ENCODE measurements at regions not wholly inside any gene's neighbourhood (a gene's known extent, or its start where the extent isn't known, plus 50 kb on each side); places are given as distances from the start of the nearest gene placed in this dataset.

DNA sequence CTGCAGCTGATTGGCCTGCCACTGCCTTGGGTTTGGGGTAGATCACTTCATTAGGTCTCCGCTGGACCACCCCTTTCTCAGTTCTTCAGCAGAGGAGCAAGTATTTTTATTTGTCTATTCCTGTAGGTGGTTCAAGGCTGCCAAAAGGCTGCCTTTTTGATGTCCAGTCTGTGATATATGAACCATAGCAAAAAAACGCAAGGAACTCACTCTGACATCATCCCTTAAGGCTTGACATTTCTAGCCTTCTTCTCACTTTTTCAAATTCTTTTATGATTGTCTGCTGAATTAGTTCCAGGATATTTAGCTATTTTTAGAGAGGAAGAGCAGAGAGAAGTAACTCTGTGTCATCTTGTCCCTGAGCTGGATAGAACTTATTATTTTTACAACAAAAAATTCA lies 269.2 kb downstream of the BAMBI start:
- TF ChIP-seq, protein P1, sequence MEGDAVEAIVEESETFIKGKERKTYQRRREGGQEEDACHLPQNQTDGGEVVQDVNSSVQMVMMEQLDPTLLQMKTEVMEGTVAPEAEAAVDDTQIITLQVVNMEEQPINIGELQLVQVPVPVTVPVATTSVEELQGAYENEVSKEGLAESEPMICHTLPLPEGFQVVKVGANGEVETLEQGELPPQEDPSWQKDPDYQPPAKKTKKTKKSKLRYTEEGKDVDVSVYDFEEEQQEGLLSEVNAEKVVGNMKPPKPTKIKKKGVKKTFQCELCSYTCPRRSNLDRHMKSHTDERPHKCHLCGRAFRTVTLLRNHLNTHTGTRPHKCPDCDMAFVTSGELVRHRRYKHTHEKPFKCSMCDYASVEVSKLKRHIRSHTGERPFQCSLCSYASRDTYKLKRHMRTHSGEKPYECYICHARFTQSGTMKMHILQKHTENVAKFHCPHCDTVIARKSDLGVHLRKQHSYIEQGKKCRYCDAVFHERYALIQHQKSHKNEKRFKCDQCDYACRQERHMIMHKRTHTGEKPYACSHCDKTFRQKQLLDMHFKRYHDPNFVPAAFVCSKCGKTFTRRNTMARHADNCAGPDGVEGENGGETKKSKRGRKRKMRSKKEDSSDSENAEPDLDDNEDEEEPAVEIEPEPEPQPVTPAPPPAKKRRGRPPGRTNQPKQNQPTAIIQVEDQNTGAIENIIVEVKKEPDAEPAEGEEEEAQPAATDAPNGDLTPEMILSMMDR (conservative IDR thresholded peaks at IDR 0.05; ENCODE audit: low read length) = no peak
- TF ChIP-seq EZH2phosphoT487 (IDR thresholded peaks at IDR 0.05; ENCODE audit: borderline replicate concordance) = no peak

Measured in Loucy (cell line).